ENCODE measurements at regions not wholly inside any gene's neighbourhood (a gene's known extent, or its start where the extent isn't known, plus 50 kb on each side); places are given as distances from the start of the nearest gene placed in this dataset.

DNA sequence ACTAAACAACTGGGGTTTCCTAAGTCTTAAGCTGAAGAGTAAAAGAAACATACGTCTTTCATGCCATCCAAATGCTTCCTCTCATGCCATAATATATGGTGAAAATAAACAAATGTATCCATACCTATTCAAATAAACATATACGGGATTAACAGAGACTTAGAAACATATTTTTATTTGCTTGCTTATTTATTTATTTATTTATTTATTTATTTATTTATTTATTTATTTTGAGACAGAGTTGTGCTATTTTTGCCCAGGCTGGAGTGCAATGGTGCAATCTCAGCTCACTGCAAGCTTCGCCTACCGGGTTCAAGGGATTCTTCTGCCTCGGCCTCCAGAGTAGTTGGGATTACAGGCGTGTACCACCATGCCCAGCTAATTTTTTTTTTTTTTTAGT is 291.6 kb upstream of the CNTN5 start:
- dilution Hi-C loops (cut with MboI; ENCODE audit: extremely low pct_ligation_motif_present, low sequenced_read_pairs) (no loop called here), intact Hi-C loops (cut with micrococcal nuclease) (no loop called here)
- no peak for FAIRE-seq
- BruUV-seq (replicated peaks): no TSS peak
- no peaks in the 10 kb centered on the region for H3K4me1 ChIP-seq (ENCODE audit: control insufficient read depth, extremely low read depth, insufficient read depth, low read length)
- no peaks in the 10 kb centered on the region for H3K27me3 ChIP-seq (ENCODE audit: control insufficient read depth in 2 of 2, insufficient read depth in 2 of 2, low read length in 2 of 2)
- ChIA-PET POLR2A (no interaction called here), CTCF (no interaction called here)
- no peaks in the 10 kb centered on the region for H3K36me3 ChIP-seq (ENCODE audit: control insufficient read depth in 2 of 2, extremely low read depth in 1 of 2, insufficient read depth in 2 of 2, low read length in 2 of 2)
- no peak overlapping the region for H3K27ac ChIP-seq (ENCODE audit: insufficient read depth, low read depth, low read length)
- H3K9ac ChIP-seq (replicated peaks; ENCODE audit: extremely low read depth, insufficient read depth, low read length): no peak overlapping the region
- DNase-seq (ENCODE audit: low read depth, low spot score): no peak
- no peaks in the 10 kb centered on the region for H3K9me1 ChIP-seq (replicated peaks; ENCODE audit: control insufficient read depth, extremely low read depth, insufficient read depth, low read length)
- H3K79me2 ChIP-seq (ENCODE audit: control insufficient read depth, insufficient read depth, low read length): no peaks in the 10 kb centered on the region
- H4K20me1 ChIP-seq (replicated peaks; ENCODE audit: control insufficient read depth, extremely low read depth, insufficient read depth, low read length): no peaks in the 10 kb centered on the region
- no peaks in the 10 kb centered on the region for H3K9me3 ChIP-seq (replicated peaks; ENCODE audit: control insufficient read depth, insufficient read depth, low read length)
- no peak overlapping the region for H3K4me3 ChIP-seq (replicated peaks in 1 of 3; ENCODE audit: insufficient read depth in 1 of 3, low read depth in 1 of 3, low read length in 3 of 3)
- no peak overlapping the region for H3K4me2 ChIP-seq (ENCODE audit: insufficient read depth, low read length)
- H2AFZ ChIP-seq (ENCODE audit: low read depth, low read length): no peak overlapping the region
- TF ChIP-seq FOS (IDR thresholded peaks at IDR 0.05; ENCODE audit: borderline replicate concordance, insufficient read depth, low read length): no peak
- TF ChIP-seq JUN (IDR thresholded peaks at IDR 0.05; ENCODE audit: borderline replicate concordance, insufficient read depth, insufficient read length, low read depth): no peak
- no peak for TF ChIP-seq MYC (IDR thresholded peaks at IDR 0.05; ENCODE audit: low read depth, low read length)
- no peak for TF ChIP-seq GATA2 (IDR thresholded peaks at IDR 0.05; ENCODE audit: insufficient read depth, insufficient read length, low read depth, low read length)
- TF ChIP-seq MAX (IDR thresholded peaks at IDR 0.05; ENCODE audit: insufficient read depth, insufficient read length): no peak

DNA sequence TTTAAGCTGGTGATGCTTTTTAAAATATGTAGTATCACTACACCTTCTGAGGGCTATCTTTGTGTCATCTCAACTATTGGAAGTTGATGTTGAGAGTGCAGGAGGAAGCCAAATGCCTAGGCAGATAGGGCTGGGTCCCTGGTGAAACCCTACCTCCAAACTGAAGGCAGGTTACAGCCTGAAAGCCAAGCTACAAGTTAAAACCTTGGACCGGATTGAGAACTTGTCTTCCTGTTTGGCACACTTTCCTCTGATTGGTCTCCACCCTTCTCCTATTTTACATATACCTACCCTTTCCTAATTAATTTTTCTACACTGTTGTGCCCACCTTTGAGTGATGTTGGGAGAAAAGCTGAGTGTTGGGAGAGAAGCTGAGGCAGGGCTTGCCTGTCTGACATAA is 287.8 kb upstream of the CNTN5 start:
- POLR2A ChIA-PET: no interaction called here
- FAIRE-seq: no peak
- no peaks in the 10 kb centered on the region for H3K4me1 ChIP-seq (ENCODE audit: control insufficient read depth, extremely low read depth, insufficient read depth, low read length)
- no peaks in the 10 kb centered on the region for H3K27me3 ChIP-seq (ENCODE audit: control insufficient read depth in 2 of 2, insufficient read depth in 2 of 2, low read length in 2 of 2)
- intact Hi-C loops (cut with micrococcal nuclease) (no loop called here), dilution Hi-C loops (cut with MboI; ENCODE audit: extremely low pct_ligation_motif_present, low sequenced_read_pairs) (no loop called here)
- no peak overlapping the region for H3K4me2 ChIP-seq (ENCODE audit: insufficient read depth, low read length)
- no peak overlapping the region for H2AFZ ChIP-seq (ENCODE audit: low read depth, low read length)
- H3K4me3 ChIP-seq (replicated peaks in 1 of 3; ENCODE audit: insufficient read depth in 1 of 3, low read depth in 1 of 3, low read length in 3 of 3): no peak overlapping the region
- TF ChIP-seq JUN (IDR thresholded peaks at IDR 0.05; ENCODE audit: borderline replicate concordance, insufficient read depth, insufficient read length, low read depth) (no peak), POLR2AphosphoS5 (IDR thresholded peaks at IDR 0.05; ENCODE audit: insufficient read depth, low read depth, low read length) (no peak), GATA2 (IDR thresholded peaks at IDR 0.05; ENCODE audit: insufficient read depth, insufficient read length, low read depth, low read length) (no peak), FOS (IDR thresholded peaks at IDR 0.05; ENCODE audit: borderline replicate concordance, insufficient read depth, low read length) (no peak), MAX (IDR thresholded peaks at IDR 0.05; ENCODE audit: insufficient read depth, insufficient read length) (no peak), MYC (IDR thresholded peaks at IDR 0.05; ENCODE audit: low read depth, low read length) (no peak), EZH2 (IDR thresholded peaks at IDR 0.05; ENCODE audit: borderline replicate concordance, low read depth, low read length, severe bottlenecking) (no peak), POLR2A (IDR thresholded peaks at IDR 0.05; ENCODE audit: low read depth, low read length) (no peak)
- TF ChIP-seq, protein P1, sequence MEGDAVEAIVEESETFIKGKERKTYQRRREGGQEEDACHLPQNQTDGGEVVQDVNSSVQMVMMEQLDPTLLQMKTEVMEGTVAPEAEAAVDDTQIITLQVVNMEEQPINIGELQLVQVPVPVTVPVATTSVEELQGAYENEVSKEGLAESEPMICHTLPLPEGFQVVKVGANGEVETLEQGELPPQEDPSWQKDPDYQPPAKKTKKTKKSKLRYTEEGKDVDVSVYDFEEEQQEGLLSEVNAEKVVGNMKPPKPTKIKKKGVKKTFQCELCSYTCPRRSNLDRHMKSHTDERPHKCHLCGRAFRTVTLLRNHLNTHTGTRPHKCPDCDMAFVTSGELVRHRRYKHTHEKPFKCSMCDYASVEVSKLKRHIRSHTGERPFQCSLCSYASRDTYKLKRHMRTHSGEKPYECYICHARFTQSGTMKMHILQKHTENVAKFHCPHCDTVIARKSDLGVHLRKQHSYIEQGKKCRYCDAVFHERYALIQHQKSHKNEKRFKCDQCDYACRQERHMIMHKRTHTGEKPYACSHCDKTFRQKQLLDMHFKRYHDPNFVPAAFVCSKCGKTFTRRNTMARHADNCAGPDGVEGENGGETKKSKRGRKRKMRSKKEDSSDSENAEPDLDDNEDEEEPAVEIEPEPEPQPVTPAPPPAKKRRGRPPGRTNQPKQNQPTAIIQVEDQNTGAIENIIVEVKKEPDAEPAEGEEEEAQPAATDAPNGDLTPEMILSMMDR (IDR thresholded peaks at IDR 0.05; ENCODE audit: extremely low read depth in 1 of 2, insufficient read depth in 1 of 2, low read depth in 1 of 2, low read length in 2 of 2): no peak
- H3K9me3 ChIP-seq (replicated peaks; ENCODE audit: control insufficient read depth, insufficient read depth, low read length): peaks cover 3% of the 10 kb centered on the region
- H3K79me2 ChIP-seq (ENCODE audit: control insufficient read depth, insufficient read depth, low read length): no peaks in the 10 kb centered on the region
- no peak overlapping the region for H3K27ac ChIP-seq (ENCODE audit: insufficient read depth, low read depth, low read length)
- DNase-seq (ENCODE audit: low read depth, low spot score): no peak
- no peaks in the 10 kb centered on the region for H4K20me1 ChIP-seq (replicated peaks; ENCODE audit: control insufficient read depth, extremely low read depth, insufficient read depth, low read length)
- H3K9me1 ChIP-seq (replicated peaks; ENCODE audit: control insufficient read depth, extremely low read depth, insufficient read depth, low read length): no peaks in the 10 kb centered on the region
- CTCF ChIA-PET: no interaction called here
- H3K36me3 ChIP-seq (ENCODE audit: control insufficient read depth in 2 of 2, extremely low read depth in 1 of 2, insufficient read depth in 2 of 2, low read length in 2 of 2): no peaks in the 10 kb centered on the region
- BruUV-seq (replicated peaks): no TSS peak
- H3K9ac ChIP-seq (replicated peaks; ENCODE audit: extremely low read depth, insufficient read depth, low read length): no peak overlapping the region

Measured in endothelial cell of umbilical vein (primary cell).